Uterus (tissue), 3 donors: ENCODE measurements at regions not wholly inside any gene's neighbourhood (a gene's known extent, or its start where the extent isn't known, plus 50 kb on each side); places are given as distances from the start of the nearest gene placed in this dataset.

Source experiments
- DNase-seq, 2 donors: peaks; one replicate each; pipeline ENCODE4 v3.0.0-alpha.2; 2019 to 2020
- H3K27ac ChIP-seq, 2 donors: fragments of 200-600 bp; sonication (generic); 1 replicate in 1 of 2; 2 replicates in 1 of 2; pipeline ENCODE4 v1.5.1; 2016 to 2018
- H3K27me3 ChIP-seq, 2 donors: fragments of 200-600 bp; sonication (generic); one replicate each; pipeline ENCODE4 v1.5.1; 2018 to 2019; ENCODE audit warnings: control low read depth in 1 of 2
- H3K36me3 ChIP-seq, 2 donors: fragments of 200-600 bp; sonication (generic); one replicate each; pipeline ENCODE4 v1.5.1; 2019; ENCODE audit warnings: control low read depth in 1 of 2
- H3K4me1 ChIP-seq, 2 donors: fragments of 200-600 bp; sonication (generic); one replicate each; pipeline ENCODE4 v1.5.1; 2018 to 2019; ENCODE audit warnings: control low read depth in 1 of 2
- H3K4me3 ChIP-seq, 2 donors: fragments of 200-600 bp; sonication (generic); 1 replicate in 1 of 2; 2 replicates in 1 of 2; pipeline ENCODE4 v1.5.1; 2018 to 2019; ENCODE audit warnings: mild to moderate bottlenecking in 1 of 2
- H3K9me3 ChIP-seq, 2 donors: fragments of 200-600 bp; sonication (generic); one replicate each; pipeline ENCODE4 v1.5.1; 2019; ENCODE audit warnings: control low read depth in 1 of 2
- CTCF ChIP-seq, 4 experiments: fragments of 200-600 bp in 2 of 4; fragments of 450-650 bp in 2 of 4; sonication (generic) in 2 of 4; IDR thresholded peaks; one replicate each; pipeline ENCODE4 v1.5.1; 2016 to 2019; ENCODE audit warnings: antibody characterized with exemption in 4 of 4, mild to moderate bottlenecking in 2 of 4, moderate library complexity in 1 of 4
- POLR2A ChIP-seq, 2 donors: fragments of 450-650 bp; IDR thresholded peaks; one replicate each; pipeline ENCODE4 v1.6.1; 2016; ENCODE audit warnings: antibody characterized with exemption in 2 of 2, mild to moderate bottlenecking in 1 of 2, moderate library complexity in 1 of 2
- intact Hi-C: fragments of 100-400 bp; cut with DNase I; formaldehyde crosslinking; loops from one replicate; pipeline ENCODE4 v1.15.1; 2023; ENCODE audit warnings: low total_unique reads
- donor health status: DM: yes; HTN: yes; CAD: no.

GRCh38 chr14:58828298-58828697 lies 190.5 kb downstream of the DACT1 start:
- no peak for DNase-seq
- H3K27ac ChIP-seq: no peak overlapping the region
- no peaks in the 10 kb centered on the region for H3K9me3 ChIP-seq
- TF ChIP-seq CTCF (IDR thresholded peaks at IDR 0.05): no peak
- TF ChIP-seq POLR2A (IDR thresholded peaks at IDR 0.05): no peak
- intact Hi-C loops: no loop called here
- no peaks in the 10 kb centered on the region for H3K36me3 ChIP-seq
- no peak overlapping the region for H3K4me3 ChIP-seq
- no peaks in the 10 kb centered on the region for H3K27me3 ChIP-seq
- H3K4me1 ChIP-seq: no peaks in the 10 kb centered on the region

DNA sequence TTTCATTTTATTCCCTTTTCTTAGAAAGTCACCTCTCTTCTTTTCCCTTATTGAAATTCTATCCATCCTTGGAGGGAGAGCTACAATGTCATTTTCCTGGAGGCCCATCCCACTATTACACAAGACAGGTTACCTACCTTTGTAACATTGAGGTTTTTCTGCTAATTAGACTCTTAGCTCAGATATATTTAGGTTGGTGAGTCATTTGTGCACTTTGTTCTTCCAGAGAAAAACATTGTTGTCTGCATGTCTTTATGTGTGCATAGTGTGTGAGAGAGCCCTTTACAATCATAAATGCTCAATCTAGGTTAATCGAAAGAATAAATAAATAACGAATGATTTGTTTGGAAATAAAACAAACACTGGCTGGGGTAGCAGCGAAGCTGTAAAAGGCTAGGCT lies 191.8 kb downstream of the DACT1 start:
- no peaks in the 10 kb centered on the region for H3K9me3 ChIP-seq
- DNase-seq: no peak
- H3K27ac ChIP-seq: no peak overlapping the region
- intact Hi-C loops: no loop called here
- no peaks in the 10 kb centered on the region for H3K36me3 ChIP-seq
- no peaks in the 10 kb centered on the region for H3K4me1 ChIP-seq
- H3K4me3 ChIP-seq: no peak overlapping the region
- TF ChIP-seq CTCF (IDR thresholded peaks at IDR 0.05): no peak
- no peak for TF ChIP-seq POLR2A (IDR thresholded peaks at IDR 0.05)
- H3K27me3 ChIP-seq: no peaks in the 10 kb centered on the region

- Histone ChIP-seq H3K27ac (no peak overlapping the region), H3K4me3 (no peak overlapping the region), H3K27me3 (no peaks in the 10 kb centered on the region), H3K4me1 (no peaks in the 10 kb centered on the region), H3K36me3 (no peaks in the 10 kb centered on the region), H3K9me3 (no peaks in the 10 kb centered on the region)
- TF ChIP-seq CTCF (IDR thresholded peaks at IDR 0.05) (no peak), POLR2A (IDR thresholded peaks at IDR 0.05) (no peak)
- no peak for DNase-seq
- intact Hi-C loops: no loop called here
These were observed 192.4 kb downstream of the DACT1 start for GRCh38 chr14:58830121-58830520.

GRCh38 chr14:58832095-58832521 lies 194.3 kb downstream of the DACT1 start:
- Histone ChIP-seq H3K27me3 (no peaks in the 10 kb centered on the region), H3K4me1 (no peaks in the 10 kb centered on the region), H3K27ac (no peak overlapping the region), H3K4me3 (no peak overlapping the region), H3K9me3 (no peaks in the 10 kb centered on the region), H3K36me3 (no peaks in the 10 kb centered on the region)
- TF ChIP-seq CTCF (IDR thresholded peaks at IDR 0.05) (no peak), POLR2A (IDR thresholded peaks at IDR 0.05) (no peak)
- intact Hi-C loops: no loop called here
- no peak for DNase-seq

GRCh38 chr14:58833634-58834378 lies 196.0 kb downstream of the DACT1 start:
- H3K27me3 ChIP-seq: no peaks in the 10 kb centered on the region
- H3K36me3 ChIP-seq: no peaks in the 10 kb centered on the region
- no peak for TF ChIP-seq CTCF (IDR thresholded peaks at IDR 0.05)
- no peak for TF ChIP-seq POLR2A (IDR thresholded peaks at IDR 0.05)
- no peak overlapping the region for H3K27ac ChIP-seq
- DNase-seq: no peak
- intact Hi-C loops: no loop called here
- H3K9me3 ChIP-seq: no peaks in the 10 kb centered on the region
- H3K4me1 ChIP-seq: no peaks in the 10 kb centered on the region
- no peak overlapping the region for H3K4me3 ChIP-seq
